ENCODE measurements at regions not wholly inside any gene's neighbourhood (a gene's known extent, or its start where the extent isn't known, plus 50 kb on each side); places are given as distances from the start of the nearest gene placed in this dataset.

- no CpG with 5 or more reads among the region's 1 CpG for WGBS (ENCODE audit: extremely low coverage, insufficient read length, low lambda C conversion rate)
- Histone ChIP-seq H3K79me1 (ENCODE audit: insufficient read depth, low read depth, low read length, poor library complexity, severe bottlenecking) (no peaks in the 10 kb centered on the region), H3K27ac (ENCODE audit: insufficient read length, low read depth, low read length) (no peak overlapping the region), H3K4ac (ENCODE audit: low read depth, low read length) (no peak overlapping the region), H4K8ac (replicated peaks; ENCODE audit: insufficient read length, low read depth, low read length) (no peak overlapping the region), H3K9ac (ENCODE audit: extremely low read depth, insufficient read length, low read length) (no peak overlapping the region), H3K23me2 (ENCODE audit: insufficient read length, low read depth, low read length, poor library complexity, severe bottlenecking) (no peaks in the 10 kb centered on the region), H3K4me2 (ENCODE audit: insufficient read depth, insufficient read length, low read length) (no peak overlapping the region), H2BK5ac (ENCODE audit: insufficient read length, low read length) (no peak overlapping the region), H4K91ac (ENCODE audit: insufficient read length, low read depth, low read length) (no peak overlapping the region), H3K14ac (ENCODE audit: insufficient read depth, low read length) (no peak overlapping the region), H2BK20ac (ENCODE audit: low read depth, low read length, poor library complexity, severe bottlenecking) (no peak overlapping the region), H3K9me3 (ENCODE audit: control insufficient read depth, low read depth, low read length) (no peaks in the 10 kb centered on the region), H3K27me3 (ENCODE audit: insufficient read depth, low read length) (no peaks in the 10 kb centered on the region), H2AK5ac (ENCODE audit: insufficient read length, low read length) (no peak overlapping the region), H2AFZ (ENCODE audit: low read length) (no peak overlapping the region), H3K79me2 (ENCODE audit: insufficient read depth, low read length) (no peaks in the 10 kb centered on the region), H4K5ac (ENCODE audit: insufficient read length, low read depth, low read length) (no peak overlapping the region), H2BK15ac (ENCODE audit: low read depth, low read length) (no peak overlapping the region), H3K23ac (ENCODE audit: insufficient read length, low read depth, low read length) (no peak overlapping the region), H4K20me1 (ENCODE audit: control insufficient read depth, insufficient read depth, insufficient read length) (no peaks in the 10 kb centered on the region), H3K18ac (ENCODE audit: insufficient read length, low read depth, low read length) (no peak overlapping the region), H3K56ac (ENCODE audit: insufficient read length, low read depth, low read length) (no peak overlapping the region), H2BK120ac (ENCODE audit: low read depth, low read length, poor library complexity, severe bottlenecking) (no peak overlapping the region), H3T11ph (ENCODE audit: low read length) (no peak overlapping the region), H2BK12ac (ENCODE audit: insufficient read length, low read depth, low read length) (no peak overlapping the region), H3K4me1 (ENCODE audit: insufficient read depth, low read length) (peaks cover 4% of the 10 kb centered on the region; the same call in 1 of the 2 replicates)
- Mint-ChIP-seq H3K9me3 (no peaks in the 10 kb centered on the region), H3K27ac (peak overlapping the region in 1 of 3 experiments; percentile 26; a peak in 1 of 7 replicates), H3K4me3 (no peak overlapping the region), H3K36me3 (ENCODE audit: insufficient read depth in 1 of 3, low read depth in 3 of 3) (no peaks in the 10 kb centered on the region), H3K4me1 (peaks cover 7 to 8% of the 10 kb centered on the region in 2 experiments), H3K27me3 (ENCODE audit: low read depth) (no peaks in the 10 kb centered on the region)
- TF ChIP-seq CTCF (conservative IDR thresholded peaks at IDR 0.05) = no peak
- no peak for DNase-seq
Measured at GRCh38 chr9:118362123-118362522, 657.9 kb downstream of the TLR4 start.

Data from H9 (cell line).